ENCODE measurements at regions not wholly inside any gene's neighbourhood (a gene's known extent, or its start where the extent isn't known, plus 50 kb on each side); places are given as distances from the start of the nearest gene placed in this dataset.

DNA sequence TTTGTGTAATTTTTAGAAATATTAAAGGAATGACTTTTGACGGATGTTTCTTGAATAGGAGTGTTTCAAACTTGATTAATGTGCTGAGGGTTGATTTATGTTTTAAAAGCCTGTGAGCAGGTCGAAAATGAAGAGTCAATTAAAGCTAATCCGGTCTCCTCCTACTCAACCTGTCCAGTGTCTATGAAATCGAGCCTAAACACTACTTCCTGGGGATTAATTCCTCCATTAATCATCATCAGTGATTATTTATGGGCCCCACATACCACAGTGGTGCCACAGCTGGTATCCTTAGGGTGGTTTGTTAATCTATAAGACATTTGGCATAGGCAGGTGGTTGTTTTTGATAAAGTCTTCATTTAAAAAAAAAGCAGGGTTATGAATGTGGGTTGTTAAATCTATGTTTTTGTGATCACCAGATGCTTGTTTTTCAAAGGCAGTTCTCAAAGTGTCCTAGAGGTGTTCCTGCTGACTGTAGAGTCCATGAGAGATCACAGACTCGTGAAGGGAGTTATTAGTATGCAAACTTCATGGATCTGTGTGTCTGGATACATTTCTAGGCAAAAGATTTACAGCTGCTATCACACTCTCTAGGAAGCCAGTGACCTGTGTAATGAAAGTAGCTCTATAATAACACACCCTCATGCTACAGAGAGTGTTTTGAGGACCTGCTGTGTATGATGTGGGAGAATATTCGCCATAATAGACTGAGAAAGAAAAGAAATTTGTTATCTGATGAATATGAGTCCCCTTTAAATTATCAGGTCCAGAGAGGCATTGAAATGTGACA, 308.6 kb downstream of the AKAIN1 start:
- Histone ChIP-seq H3K4me1 (no peaks in the 10 kb centered on the region), H3K4me3 (ENCODE audit: low read depth, low read length) (no peak overlapping the region), H3K27me3 (no peaks in the 10 kb centered on the region), H3K36me3 (no peaks in the 10 kb centered on the region), H3K9me3 (no peaks in the 10 kb centered on the region)
- no peak for DNase-seq
- TF ChIP-seq, protein P1, sequence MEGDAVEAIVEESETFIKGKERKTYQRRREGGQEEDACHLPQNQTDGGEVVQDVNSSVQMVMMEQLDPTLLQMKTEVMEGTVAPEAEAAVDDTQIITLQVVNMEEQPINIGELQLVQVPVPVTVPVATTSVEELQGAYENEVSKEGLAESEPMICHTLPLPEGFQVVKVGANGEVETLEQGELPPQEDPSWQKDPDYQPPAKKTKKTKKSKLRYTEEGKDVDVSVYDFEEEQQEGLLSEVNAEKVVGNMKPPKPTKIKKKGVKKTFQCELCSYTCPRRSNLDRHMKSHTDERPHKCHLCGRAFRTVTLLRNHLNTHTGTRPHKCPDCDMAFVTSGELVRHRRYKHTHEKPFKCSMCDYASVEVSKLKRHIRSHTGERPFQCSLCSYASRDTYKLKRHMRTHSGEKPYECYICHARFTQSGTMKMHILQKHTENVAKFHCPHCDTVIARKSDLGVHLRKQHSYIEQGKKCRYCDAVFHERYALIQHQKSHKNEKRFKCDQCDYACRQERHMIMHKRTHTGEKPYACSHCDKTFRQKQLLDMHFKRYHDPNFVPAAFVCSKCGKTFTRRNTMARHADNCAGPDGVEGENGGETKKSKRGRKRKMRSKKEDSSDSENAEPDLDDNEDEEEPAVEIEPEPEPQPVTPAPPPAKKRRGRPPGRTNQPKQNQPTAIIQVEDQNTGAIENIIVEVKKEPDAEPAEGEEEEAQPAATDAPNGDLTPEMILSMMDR (IDR thresholded peaks at IDR 0.05; ENCODE audit: low read depth, low read length): no peak

DNA sequence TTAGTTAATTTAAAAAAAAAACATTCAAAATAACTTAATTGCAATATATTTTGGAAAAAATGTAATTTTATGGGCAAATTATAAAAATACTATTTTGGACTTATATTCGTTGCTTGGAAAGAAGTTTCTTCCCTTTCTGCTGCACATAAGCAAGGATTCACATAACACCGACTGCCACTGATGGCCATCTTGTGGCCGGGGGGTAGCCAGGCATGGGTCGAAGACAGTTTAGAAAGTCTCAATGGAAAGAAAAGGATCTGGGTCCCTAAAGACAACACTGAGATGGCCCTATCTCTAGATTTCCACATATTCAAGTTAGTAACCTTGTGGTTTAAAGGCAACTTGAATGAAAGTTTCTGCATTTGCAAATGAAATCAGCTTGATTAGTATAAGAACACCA, 318.6 kb downstream of the AKAIN1 start:
- Histone ChIP-seq H3K27me3 (no peaks in the 10 kb centered on the region), H3K36me3 (no peaks in the 10 kb centered on the region), H3K4me1 (no peaks in the 10 kb centered on the region), H3K4me3 (ENCODE audit: low read depth, low read length) (no peak overlapping the region), H3K9me3 (no peaks in the 10 kb centered on the region)
- no peak for DNase-seq
- TF ChIP-seq, protein P1 (IDR thresholded peaks at IDR 0.05; ENCODE audit: low read depth, low read length): no peak

DNA sequence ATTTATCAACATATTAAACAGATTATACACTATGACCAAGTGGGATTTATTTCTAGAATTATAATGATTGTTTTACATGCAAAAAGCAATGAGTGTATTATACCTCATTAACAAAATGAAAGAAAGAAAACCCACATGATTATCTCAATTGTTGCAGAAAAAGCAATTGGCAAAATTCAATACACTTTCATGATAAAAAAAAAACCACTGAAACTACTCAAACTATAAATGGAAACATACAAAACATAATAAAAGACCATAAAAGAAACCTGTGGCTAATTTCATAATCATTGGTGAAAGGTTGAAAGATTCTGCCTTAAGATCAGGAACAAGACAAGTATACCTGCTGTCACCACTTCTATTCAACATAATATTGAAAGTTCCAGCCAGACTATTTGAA, 325.9 kb downstream of the AKAIN1 start:
- no peak for DNase-seq
- H3K27me3 ChIP-seq: no peaks in the 10 kb centered on the region
- H3K9me3 ChIP-seq: no peaks in the 10 kb centered on the region

DNA sequence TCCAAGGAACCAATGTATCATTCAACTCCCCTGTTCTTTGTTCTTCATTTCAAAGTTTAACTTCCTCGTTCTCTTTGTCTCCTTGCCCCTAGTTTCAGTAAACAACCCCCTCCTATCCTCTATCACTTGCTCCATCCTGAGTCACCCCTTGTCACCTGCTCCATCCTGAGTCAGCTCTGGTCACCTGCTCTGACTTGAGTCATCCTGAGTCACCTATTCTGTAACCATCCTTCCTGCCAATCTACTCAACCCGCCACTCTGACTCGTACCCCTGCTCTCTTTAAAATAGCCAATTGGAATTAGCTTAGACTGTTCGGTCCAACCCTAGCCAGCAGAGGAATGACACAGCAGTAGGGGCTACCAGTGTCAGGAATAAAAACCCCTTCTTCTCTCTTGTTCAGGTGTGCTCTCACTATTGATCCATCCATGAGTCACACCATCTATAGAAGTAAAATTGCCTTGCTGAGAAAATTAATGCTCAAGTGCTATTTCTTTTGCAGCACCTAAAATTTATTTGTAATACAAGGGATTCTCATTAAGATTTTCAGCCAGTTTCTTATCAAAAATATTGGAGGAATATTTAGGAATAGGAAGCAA, 326.8 kb downstream of the AKAIN1 start:
- Histone ChIP-seq H3K27me3 (no peaks in the 10 kb centered on the region), H3K36me3 (no peaks in the 10 kb centered on the region), H3K9me3 (no peaks in the 10 kb centered on the region), H3K4me1 (no peaks in the 10 kb centered on the region), H3K4me3 (ENCODE audit: low read depth, low read length) (no peak overlapping the region)
- no peak for DNase-seq
- TF ChIP-seq, protein P1 (IDR thresholded peaks at IDR 0.05; ENCODE audit: low read depth, low read length): no peak

More for the DNA sequence above, 325.9 kb downstream of the AKAIN1 start:
- Histone ChIP-seq H3K36me3 (no peaks in the 10 kb centered on the region), H3K4me1 (no peaks in the 10 kb centered on the region), H3K4me3 (ENCODE audit: low read depth, low read length) (no peak overlapping the region)
- TF ChIP-seq, protein P1 (IDR thresholded peaks at IDR 0.05; ENCODE audit: low read depth, low read length): no peak

DNA sequence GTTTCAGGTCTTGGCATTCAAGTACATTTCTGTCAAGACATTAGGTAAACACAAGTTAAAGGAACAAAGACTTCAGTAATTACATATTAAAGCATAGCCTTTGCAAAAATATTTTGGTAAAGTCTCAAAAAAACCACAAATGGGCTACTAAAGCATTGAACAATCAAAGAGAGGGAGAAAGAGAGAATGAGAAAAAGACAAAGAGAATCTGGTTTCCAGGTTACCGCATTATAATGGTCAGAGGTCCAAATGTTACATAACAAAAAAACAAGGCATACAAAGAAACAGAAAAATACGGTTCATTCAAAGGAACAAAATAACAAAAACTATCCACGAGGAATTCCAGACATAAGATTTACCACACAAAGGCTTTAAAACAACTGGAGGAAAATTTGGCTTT, 327.9 kb downstream of the AKAIN1 start:
- DNase-seq: no peak
- TF ChIP-seq, protein P1 (IDR thresholded peaks at IDR 0.05; ENCODE audit: low read depth, low read length): no peak
- no peaks in the 10 kb centered on the region for H3K36me3 ChIP-seq
- no peaks in the 10 kb centered on the region for H3K9me3 ChIP-seq
- no peaks in the 10 kb centered on the region for H3K4me1 ChIP-seq
- H3K27me3 ChIP-seq: no peaks in the 10 kb centered on the region
- H3K4me3 ChIP-seq (ENCODE audit: low read depth, low read length): no peak overlapping the region
